Activated CD4-positive, alpha-beta T cell treated with anti-CD3 and anti-CD28 coated beads, Interleukin-2, amount 10 ng/mL, durations not matched to agents 7 days and 5 days (primary cell): ENCODE measurements at regions not wholly inside any gene's neighbourhood (a gene's known extent, or its start where the extent isn't known, plus 50 kb on each side); places are given as distances from the start of the nearest gene placed in this dataset.
A peak's percentile ranks its signal among the peaks of the same experiment; 100 is the strongest.
"Not testable (repeated sequence)": the region's sequence is repeated elsewhere in the genome, so short reads cannot be mapped to it uniquely, and the experiment has no call there.

ENCODE experiments used
- CTCF ChIA-PET: fragments of 350-600 bp; sonication (Branson Sonifier 250); formaldehyde crosslinking; loops from one replicate; lab custom pipeline; 2021; ENCODE audit warnings: antibody characterized with exemption; lab: Charles Lee
- POLR2A ChIA-PET: fragments of 350-600 bp; sonication (Branson Sonifier 250); formaldehyde crosslinking; loops from one replicate; lab custom pipeline; 2021; ENCODE audit warnings: antibody characterized with exemption; lab: Charles Lee
- DNase-seq: peaks from one replicate; pipeline ENCODE4 v3.0.0-alpha.2; 2020
- H3K27ac Mint-ChIP-seq: one replicate; pipeline ENCODE4 v1.8.0; 2021; ENCODE audit warnings: mild to moderate bottlenecking, moderate library complexity, mixed read lengths
- H3K27me3 Mint-ChIP-seq: one replicate; pipeline ENCODE4 v1.8.0; 2021; ENCODE audit warnings: mixed read lengths
- H3K36me3 Mint-ChIP-seq: one replicate; pipeline ENCODE4 v1.8.0; 2021; ENCODE audit warnings: low read depth, mixed read lengths
- H3K4me1 Mint-ChIP-seq: one replicate; pipeline ENCODE4 v1.8.0; 2021; ENCODE audit warnings: mixed read lengths
- H3K4me3 Mint-ChIP-seq: one replicate; pipeline ENCODE4 v1.8.0; 2021; ENCODE audit warnings: mild to moderate bottlenecking, moderate library complexity, mixed read lengths
- H3K9me3 Mint-ChIP-seq: one replicate; pipeline ENCODE4 v1.8.0; 2021; ENCODE audit warnings: mixed read lengths

DNA sequence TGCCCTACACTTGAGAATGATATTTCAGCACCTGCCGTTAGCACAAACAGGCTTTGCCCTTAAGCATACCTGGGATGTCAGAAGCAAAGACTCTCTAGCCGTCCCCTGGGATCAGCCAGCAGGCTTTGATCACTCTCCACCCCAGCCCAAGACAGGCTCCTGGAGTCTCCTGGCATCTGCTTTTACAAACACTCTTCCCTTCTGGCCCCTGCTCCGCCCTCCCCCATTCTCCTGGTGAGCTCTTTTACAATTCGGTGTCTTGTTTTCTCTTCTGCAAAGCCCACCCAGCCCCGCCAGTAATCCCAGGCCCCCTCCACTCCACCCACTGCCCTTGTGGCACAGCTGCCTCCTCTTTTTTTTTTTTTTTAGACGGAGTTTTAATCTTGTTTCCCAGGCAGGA lies 50.4 kb downstream of the KATNIP start:
- CTCF ChIA-PET: no interaction called here
- H3K27ac Mint-ChIP-seq: no peak overlapping the region
- POLR2A ChIA-PET: no interaction called here
- DNase-seq: no peak
- H3K4me1 Mint-ChIP-seq: no peaks in the 10 kb centered on the region
- no peaks in the 10 kb centered on the region for H3K36me3 Mint-ChIP-seq
- no peaks in the 10 kb centered on the region for H3K27me3 Mint-ChIP-seq
- H3K4me3 Mint-ChIP-seq: no peak overlapping the region
- no peaks in the 10 kb centered on the region for H3K9me3 Mint-ChIP-seq

DNA sequence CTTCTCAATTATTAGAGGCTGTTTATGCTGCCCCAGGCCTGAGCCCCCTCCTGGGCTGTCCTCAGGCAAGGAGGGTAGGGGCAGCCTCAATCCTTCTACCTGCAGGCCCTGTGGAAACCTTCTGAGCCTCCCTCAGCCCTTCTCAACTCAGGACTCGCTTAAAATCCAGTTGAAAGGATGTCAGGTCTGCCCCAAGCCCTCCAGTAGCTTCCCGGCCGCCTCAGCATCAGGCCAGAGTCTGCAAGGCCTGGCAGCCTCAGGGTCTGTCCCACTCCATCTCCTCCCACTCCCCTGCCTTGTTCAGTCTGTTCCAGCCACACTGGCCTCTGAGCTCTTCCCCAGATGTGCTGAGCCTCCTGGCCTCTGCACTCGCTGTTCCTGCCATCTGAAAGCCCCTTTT lies 52.2 kb downstream of the KATNIP start:
- ChIA-PET CTCF (no interaction called here), POLR2A (no interaction called here)
- no peak for DNase-seq
- Mint-ChIP-seq H3K36me3 (no peaks in the 10 kb centered on the region), H3K9me3 (no peaks in the 10 kb centered on the region), H3K4me3 (no peak overlapping the region), H3K4me1 (no peaks in the 10 kb centered on the region), H3K27me3 (no peaks in the 10 kb centered on the region), H3K27ac (no peak overlapping the region)

DNA sequence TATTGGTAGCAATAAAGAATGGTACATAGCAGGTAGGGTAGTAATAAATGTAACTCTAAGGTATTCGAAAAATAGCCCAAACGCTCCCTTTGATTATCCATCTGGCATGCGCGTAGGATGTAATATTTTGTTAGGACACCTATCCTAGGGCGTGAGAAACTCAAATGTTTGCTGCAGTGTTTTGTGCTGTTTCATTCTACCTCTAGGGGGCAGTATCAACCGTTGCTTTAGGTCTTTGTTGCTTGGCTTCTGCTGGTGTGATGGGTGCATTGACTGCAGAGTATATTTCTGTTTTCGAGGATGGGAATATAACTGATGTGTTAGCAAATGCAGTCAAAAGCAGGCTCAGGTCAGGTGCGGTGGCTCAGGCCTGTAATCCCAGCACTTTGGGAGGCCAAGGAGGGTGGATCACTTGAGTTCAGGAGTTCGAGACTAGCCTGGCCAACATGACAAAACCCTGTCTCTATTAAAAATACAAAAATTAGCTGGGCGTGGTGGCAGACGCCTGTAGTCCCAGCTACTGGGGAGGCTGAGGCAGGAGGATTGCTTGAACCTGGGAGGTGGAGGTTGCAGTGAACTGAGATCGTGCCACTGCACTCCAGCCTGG lies 55.7 kb downstream of the KATNIP start:
- H3K27me3 Mint-ChIP-seq, H3K9me3 Mint-ChIP-seq, H3K4me1 Mint-ChIP-seq, H3K27ac Mint-ChIP-seq, H3K36me3 Mint-ChIP-seq, POLR2A ChIA-PET, H3K4me3 Mint-ChIP-seq, CTCF ChIA-PET: not testable (repeated sequence)
- DNase-seq: peak; percentile 26

DNA sequence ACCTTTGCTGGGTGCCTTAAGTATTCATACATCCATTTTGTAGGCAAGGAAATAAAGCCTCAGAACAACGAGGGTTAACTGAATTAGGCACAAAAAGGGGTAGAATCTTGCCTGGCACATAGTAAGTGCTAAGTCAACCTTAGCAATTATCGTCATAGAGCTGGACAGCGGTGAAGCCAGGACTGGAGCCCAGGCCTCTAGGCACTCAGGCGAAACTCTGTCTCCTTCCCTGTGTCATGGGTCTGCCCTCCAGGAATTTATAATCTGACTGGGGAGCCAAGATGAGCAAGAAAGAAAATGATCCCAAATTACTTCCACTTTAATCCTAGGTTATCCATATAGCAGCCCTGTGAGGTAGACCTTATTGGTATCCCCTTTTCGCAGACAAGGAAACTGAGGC lies 61.4 kb downstream of the KATNIP start:
- POLR2A ChIA-PET: no interaction called here
- no peak for DNase-seq

DNA sequence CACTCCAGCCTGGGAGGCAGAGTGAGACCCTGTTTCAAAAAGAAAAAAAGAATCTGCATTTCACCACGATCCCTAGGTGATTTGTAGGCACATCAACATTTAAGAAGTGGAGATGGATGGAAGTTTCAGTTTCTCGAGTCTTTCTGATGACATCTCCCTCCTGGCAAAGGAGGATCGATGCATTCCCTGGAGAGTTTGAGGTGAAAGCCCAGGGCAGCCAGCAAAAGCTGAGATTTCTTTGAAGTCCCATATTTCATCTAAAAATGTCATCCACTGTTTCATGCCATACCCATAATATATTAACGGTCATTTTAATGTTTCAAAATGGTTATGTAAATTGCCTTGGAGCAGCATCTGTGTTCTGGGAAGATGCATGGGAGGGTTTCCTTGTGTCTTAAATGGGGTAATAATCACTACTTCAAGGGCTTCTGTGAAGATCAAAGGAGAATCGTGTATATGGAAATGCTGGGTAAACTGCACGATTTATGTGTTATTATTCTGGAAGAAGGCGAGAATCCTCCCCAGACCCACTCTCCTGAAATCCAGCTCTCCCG lies 63.4 kb downstream of the KATNIP start:
- no peaks in the 10 kb centered on the region for H3K36me3 Mint-ChIP-seq
- H3K27me3 Mint-ChIP-seq: no peaks in the 10 kb centered on the region
- ChIA-PET POLR2A (no interaction called here), CTCF (interaction anchor here (0.6 kb wide), 1 partner anchor 634 kb away, joined by 3 read pairs; no protein-coding TSS in a partner anchor)
- no peaks in the 10 kb centered on the region for H3K4me1 Mint-ChIP-seq
- no peaks in the 10 kb centered on the region for H3K9me3 Mint-ChIP-seq
- no peak overlapping the region for H3K4me3 Mint-ChIP-seq
- no peak overlapping the region for H3K27ac Mint-ChIP-seq
- no peak for DNase-seq

More for the DNA sequence above, 61.4 kb downstream of the KATNIP start:
- Mint-ChIP-seq H3K9me3 (no peaks in the 10 kb centered on the region), H3K4me1 (no peaks in the 10 kb centered on the region), H3K4me3 (no peak overlapping the region), H3K27ac (no peak overlapping the region), H3K27me3 (no peaks in the 10 kb centered on the region), H3K36me3 (no peaks in the 10 kb centered on the region)
- CTCF ChIA-PET: no interaction called here

DNA sequence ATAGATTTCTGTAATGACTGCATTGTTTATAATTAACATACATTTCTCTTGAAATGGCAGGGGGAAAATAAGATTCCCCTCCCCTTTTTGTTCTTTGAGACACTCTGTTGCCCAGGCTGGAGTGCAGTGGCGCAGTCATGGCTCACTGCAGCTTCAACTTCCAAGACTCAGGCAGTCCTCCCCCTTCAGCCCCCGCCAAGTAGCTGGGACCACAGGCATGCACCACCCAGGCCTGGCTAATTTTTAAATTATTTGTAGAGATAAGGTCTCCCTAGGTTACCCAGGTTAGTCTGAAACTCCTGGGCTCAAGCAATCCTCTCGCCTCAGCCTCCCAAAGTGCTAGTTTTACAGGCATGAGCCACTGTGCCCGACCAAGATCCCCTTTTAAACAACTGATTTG lies 67.7 kb downstream of the KATNIP start:
- Mint-ChIP-seq H3K27ac (no peak overlapping the region), H3K27me3 (no peaks in the 10 kb centered on the region), H3K4me3 (no peak overlapping the region), H3K4me1 (no peaks in the 10 kb centered on the region), H3K36me3 (peaks cover 4% of the 10 kb centered on the region), H3K9me3 (peaks cover 6% of the 10 kb centered on the region)
- ChIA-PET CTCF (no interaction called here), POLR2A (no interaction called here)
- no peak for DNase-seq

DNA sequence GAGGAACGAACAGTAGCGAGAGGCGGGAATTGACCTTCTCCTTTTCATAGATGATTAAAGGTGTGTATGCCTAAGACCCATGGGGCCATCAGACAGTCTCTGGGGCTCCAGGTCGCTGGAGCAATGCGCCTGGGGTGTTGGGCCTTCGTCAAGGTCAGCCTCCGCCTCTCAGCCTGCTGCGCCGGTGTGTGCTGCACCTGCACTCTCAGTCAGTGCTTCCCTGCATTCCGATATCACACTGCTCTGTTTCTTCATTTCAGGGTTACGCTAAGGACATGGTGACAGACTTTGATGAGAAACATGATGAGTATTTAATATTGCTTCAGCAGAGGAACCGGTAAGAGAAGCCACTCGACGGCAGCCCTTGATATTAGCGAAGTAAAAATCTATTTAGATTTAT lies 68.2 kb downstream of the KATNIP start:
- CTCF ChIA-PET: interaction anchor here (0.6 kb wide), 1 partner anchor 88 kb away, joined by 4 read pairs; no protein-coding TSS in a partner anchor
- POLR2A ChIA-PET: no interaction called here
- peaks cover 6% of the 10 kb centered on the region for H3K9me3 Mint-ChIP-seq
- no peaks in the 10 kb centered on the region for H3K4me1 Mint-ChIP-seq
- no peaks in the 10 kb centered on the region for H3K27me3 Mint-ChIP-seq
- peaks cover 4% of the 10 kb centered on the region for H3K36me3 Mint-ChIP-seq
- no peak overlapping the region for H3K4me3 Mint-ChIP-seq
- H3K27ac Mint-ChIP-seq: no peak overlapping the region
- no peak for DNase-seq

DNA sequence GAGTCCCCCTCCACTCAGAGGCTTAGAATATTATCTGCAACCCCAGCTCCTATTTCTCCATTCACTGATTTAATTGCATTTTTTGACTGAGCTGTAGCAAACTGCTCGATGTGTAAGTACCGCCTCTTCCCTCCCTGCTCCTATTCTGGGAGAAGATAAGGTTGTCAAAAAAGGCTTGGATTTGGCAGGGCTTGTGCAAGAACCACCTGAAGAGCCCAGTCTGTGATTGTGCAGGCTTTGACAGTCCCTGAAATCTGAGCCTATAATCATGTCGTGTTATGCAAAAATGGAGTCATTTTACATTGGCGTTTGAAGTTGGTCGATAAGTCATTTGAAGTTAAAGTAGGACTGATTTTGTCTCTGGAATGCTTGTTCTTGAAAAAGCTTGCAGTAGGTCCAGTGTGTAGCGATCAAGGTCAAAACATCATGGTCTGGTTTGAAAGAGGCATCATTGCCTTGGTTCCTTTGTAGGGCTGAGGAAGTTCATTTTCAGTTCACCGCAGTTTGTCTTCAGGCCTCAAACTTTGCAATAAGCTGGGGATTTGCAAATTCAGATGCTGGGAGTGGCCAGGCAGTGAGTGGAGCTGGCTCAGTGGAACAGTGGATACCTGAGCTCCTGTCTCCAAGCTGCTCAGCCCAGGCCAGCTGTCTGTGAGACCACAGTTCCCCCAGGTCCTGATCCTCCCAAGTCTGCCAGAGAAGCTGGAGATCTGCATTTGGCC lies 68.8 kb downstream of the KATNIP start:
- Mint-ChIP-seq H3K27ac (no peak overlapping the region), H3K4me3 (no peak overlapping the region), H3K4me1 (no peaks in the 10 kb centered on the region), H3K36me3 (peaks cover 4% of the 10 kb centered on the region), H3K27me3 (no peaks in the 10 kb centered on the region), H3K9me3 (peaks cover 6% of the 10 kb centered on the region)
- no peak for DNase-seq
- CTCF ChIA-PET: interaction anchor here (0.6 kb wide), 1 partner anchor 87 kb away, joined by 4 read pairs; no protein-coding TSS in a partner anchor
- POLR2A ChIA-PET: no interaction called here

DNA sequence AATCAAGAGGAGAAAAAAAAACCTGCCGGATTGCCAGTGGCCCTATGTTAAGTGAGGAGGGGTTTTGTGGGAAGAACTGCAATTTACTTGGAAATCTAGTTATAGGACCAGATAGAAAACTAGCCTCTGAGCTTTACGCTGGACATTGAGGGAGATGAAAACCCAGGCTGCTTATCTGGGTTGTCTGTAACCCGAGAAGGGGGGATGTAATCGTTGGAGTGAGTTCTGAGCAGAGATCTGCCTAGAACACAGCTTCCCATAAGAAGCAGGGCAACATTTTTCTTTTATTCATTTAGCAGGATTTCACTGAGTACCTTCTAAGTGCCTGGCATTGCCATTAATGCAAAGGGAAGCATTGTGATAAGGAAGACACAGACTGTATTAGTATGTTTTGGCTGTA lies 70.6 kb downstream of the KATNIP start:
- ChIA-PET CTCF (interaction anchor here (0.7 to 1.0 kb wide), 2 partner anchors 8 to 20 kb away, joined by 3 read pairs; no protein-coding TSS in a partner anchor), POLR2A (no interaction called here)
- H3K27ac Mint-ChIP-seq: no peak overlapping the region
- H3K9me3 Mint-ChIP-seq: peaks cover 6% of the 10 kb centered on the region
- peaks cover 4% of the 10 kb centered on the region for H3K36me3 Mint-ChIP-seq
- DNase-seq: no peak
- H3K4me1 Mint-ChIP-seq: no peaks in the 10 kb centered on the region
- no peaks in the 10 kb centered on the region for H3K27me3 Mint-ChIP-seq
- no peak overlapping the region for H3K4me3 Mint-ChIP-seq

DNA sequence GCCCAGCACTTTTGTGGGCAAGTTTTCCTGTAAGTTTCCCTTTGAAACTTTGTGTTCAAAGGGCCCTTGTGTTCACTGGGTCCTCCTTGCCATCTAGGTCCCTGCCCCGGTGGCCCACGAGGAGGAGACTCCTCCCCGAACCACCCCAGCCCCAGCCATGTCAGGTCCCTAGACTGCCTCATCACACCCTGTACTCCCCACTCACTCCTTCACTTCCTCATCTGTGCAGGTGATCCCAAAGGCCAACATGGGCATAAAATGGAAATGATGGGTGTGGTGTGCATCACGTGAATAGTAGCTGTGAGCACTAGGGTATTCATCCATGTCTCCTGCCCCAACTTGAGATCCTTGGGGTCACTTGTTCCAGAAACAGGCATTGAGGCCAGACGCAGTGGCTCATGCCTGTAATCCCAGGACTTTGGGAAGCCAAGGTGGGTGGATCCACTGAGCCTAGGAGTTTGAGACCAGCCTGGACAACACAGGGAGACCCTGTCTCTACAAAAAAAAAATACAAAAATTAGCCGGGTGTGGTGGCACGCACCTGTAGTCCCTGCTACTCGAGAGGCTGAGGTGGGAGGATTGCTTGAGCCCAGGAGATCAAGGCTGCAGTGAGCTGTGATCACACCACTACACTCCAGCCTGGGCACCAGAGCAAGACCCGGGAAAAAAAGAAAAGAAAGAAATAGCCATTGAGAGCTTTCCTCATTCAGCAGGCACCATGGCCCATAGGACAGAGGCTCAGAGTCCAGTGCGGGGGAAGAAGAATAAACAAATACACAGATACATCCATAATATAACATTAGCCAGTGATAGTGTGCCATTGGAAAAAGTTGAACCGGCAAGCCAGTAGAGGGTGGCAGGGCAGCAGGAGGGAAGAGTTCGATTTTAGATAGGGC lies 74.5 kb downstream of the KATNIP start:
- peaks cover 6% of the 10 kb centered on the region for H3K9me3 Mint-ChIP-seq
- DNase-seq: no peak
- H3K36me3 Mint-ChIP-seq: peaks cover 4% of the 10 kb centered on the region
- H3K4me3 Mint-ChIP-seq: no peak overlapping the region
- POLR2A ChIA-PET: no interaction called here
- H3K27me3 Mint-ChIP-seq: no peaks in the 10 kb centered on the region
- CTCF ChIA-PET: no interaction called here
- no peak overlapping the region for H3K27ac Mint-ChIP-seq
- H3K4me1 Mint-ChIP-seq: no peaks in the 10 kb centered on the region

DNA sequence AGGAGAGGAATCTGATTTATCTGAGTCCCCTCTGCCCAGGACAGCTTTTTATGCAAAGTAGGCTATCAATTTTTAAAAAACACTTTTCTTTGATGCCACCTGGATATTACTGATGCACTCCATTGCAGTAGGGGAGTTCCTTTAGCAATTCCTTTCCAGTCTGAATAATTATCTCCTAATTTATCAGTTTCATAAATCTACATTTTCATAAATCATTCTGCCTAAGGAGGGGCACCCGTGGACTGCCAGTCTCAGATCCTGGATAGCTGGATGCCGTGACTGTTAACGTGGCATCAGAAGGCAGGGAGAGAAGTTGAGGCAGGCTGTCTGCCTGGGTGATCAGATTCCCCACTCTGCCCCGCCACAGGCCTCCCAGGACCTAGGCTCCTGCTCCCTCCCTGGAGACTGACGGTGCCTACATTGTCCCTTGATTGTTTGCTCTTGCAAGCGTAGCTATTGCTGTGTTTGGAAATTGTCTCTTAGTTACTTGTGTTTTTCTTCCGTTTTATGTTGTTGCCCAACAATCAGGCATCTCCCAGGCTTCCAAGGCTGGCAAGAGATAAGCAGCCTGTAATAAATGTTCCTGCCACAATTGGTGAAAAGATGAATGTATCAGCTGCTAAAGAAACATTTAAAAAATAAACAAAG lies 75.2 kb downstream of the KATNIP start:
- ChIA-PET CTCF (no interaction called here), POLR2A (no interaction called here)
- no peaks in the 10 kb centered on the region for H3K27me3 Mint-ChIP-seq
- no peak for DNase-seq
- no peak overlapping the region for H3K27ac Mint-ChIP-seq
- no peak overlapping the region for H3K4me3 Mint-ChIP-seq
- peaks cover 6% of the 10 kb centered on the region for H3K9me3 Mint-ChIP-seq
- H3K4me1 Mint-ChIP-seq: no peaks in the 10 kb centered on the region
- H3K36me3 Mint-ChIP-seq: peaks cover 4% of the 10 kb centered on the region

DNA sequence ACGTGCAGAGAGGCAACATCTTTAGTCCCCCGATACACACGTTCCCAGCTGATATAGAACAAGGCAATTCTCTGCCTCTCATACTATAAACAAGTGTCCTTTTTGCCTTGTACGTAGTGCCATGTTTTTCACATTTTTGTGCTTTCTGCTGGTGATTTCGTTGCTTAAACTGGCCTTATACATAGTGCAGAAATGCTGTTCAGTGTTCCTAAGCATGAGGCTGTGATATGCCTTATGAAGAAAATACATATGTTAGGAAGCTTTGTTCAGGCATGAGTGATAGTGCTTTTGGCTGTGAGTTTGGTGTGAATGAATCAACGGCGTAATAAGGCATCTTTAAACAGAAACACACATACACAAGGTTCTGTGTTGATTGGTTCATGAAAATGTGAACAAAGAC lies 77.2 kb downstream of the KATNIP start:
- POLR2A ChIA-PET: no interaction called here
- Mint-ChIP-seq H3K9me3 (no peaks in the 10 kb centered on the region), H3K4me3 (no peak overlapping the region)

More for the DNA sequence above, 77.2 kb downstream of the KATNIP start:
- no peak for DNase-seq
- no peaks in the 10 kb centered on the region for H3K4me1 Mint-ChIP-seq
- no peaks in the 10 kb centered on the region for H3K27me3 Mint-ChIP-seq
- H3K36me3 Mint-ChIP-seq: no peaks in the 10 kb centered on the region
- no peak overlapping the region for H3K27ac Mint-ChIP-seq
- CTCF ChIA-PET: interaction anchor here (1.2 kb wide), 1 partner anchor 229 kb away, joined by 3 read pairs; no protein-coding TSS in a partner anchor
